ENCODE measurements at regions not wholly inside any gene's neighbourhood (a gene's known extent, or its start where the extent isn't known, plus 50 kb on each side); places are given as distances from the start of the nearest gene placed in this dataset.
"Not testable (repeated sequence)": the region's sequence is repeated elsewhere in the genome, so short reads cannot be mapped to it uniquely, and the experiment has no call there.

- DNase-seq = no peak
These were observed 615.8 kb upstream of the SYT4 start for GRCh38 chr18:43893001-43893637.

GRCh38 chr18:43904209-43904837 is 627.0 kb upstream of the SYT4 start:
- DNase-seq = no peak

GRCh38 chr18:43914018-43914417 is 636.7 kb upstream of the SYT4 start:
- DNase-seq = no peak

GRCh38 chr18:43916984-43917383 is 639.7 kb upstream of the SYT4 start:
- DNase-seq = no peak

GRCh38 chr18:43917520-43917919 is 640.2 kb upstream of the SYT4 start:
- no peak for DNase-seq

DNA sequence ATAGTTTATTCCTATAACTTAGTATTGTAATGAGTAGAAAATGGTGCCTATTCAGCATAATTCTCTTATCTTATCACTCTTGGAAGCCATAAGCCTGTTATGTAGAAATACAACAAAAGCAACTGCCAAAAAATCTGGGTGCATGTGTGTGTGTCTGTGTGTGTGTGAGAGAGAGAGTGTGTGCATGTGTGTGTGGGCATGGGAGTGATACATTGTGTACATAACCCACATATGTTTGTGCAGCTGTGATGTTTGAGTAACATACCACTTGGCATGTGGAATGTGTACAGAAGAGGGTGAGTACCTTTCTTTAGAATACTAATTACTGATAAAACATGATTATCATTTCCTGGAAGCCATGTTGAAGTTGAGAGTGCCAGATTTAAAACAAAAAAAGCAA is 642.3 kb upstream of the SYT4 start:
- DNase-seq = no peak

- DNase-seq = no peak
These were observed 654.1 kb upstream of the SYT4 start for GRCh38 chr18:43931439-43931838.

DNA sequence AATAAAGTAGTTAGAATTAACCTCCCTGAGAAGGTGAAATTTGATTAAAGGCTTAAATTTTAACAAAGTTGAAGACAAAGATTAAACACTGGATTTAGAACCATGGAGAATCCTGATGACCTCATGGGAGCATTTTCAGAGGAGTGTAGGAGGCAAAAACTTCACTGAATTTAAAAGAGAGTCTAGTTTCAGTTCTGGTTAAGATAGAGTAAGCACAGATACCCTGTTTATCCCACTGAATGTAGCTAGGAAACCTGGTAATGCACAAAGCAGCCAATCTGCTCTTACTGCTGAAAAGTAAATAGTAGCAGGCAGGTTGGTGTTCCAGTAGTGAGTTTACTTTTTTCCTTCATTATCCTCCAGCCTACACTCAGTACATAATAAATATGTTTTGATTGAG is 654.9 kb upstream of the SYT4 start:
- no peak for DNase-seq

GRCh38 chr18:43933177-43933576 is 655.9 kb upstream of the SYT4 start:
- no peak for DNase-seq

- no peak for DNase-seq
These were observed 657.0 kb upstream of the SYT4 start for GRCh38 chr18:43934322-43934721.

DNA sequence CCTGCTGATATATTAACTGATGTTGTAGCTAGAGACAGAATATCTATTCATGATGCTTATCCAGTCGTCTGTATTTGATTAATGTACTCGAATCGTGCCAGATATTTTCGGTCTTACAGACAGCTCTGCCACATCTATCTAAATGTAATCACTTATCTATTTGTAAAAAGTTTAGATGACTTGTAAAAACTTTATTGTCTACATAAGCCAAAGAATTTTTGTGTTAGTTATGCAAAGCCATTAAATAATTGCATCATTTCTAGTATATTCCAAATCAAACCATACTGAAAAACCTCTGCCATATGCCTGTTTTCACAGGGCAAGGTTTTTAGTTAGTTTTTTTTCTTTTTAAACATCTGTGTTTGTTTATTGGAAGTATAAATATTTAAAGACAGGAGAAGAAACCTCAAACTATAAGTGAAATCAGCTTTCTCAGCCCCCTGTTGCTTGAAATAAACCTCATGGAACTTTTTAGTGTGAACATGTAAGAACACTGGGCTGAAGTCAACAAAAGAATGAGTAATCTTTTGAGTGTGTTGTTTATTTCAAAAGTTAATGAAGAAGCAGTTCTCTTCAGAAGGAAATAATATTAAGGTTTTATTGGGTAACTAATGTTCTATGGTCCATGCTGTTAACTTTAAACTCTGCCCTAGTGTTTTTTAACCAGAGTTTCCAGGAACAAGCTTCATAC is 657.6 kb upstream of the SYT4 start:
- no peak for DNase-seq

DNA sequence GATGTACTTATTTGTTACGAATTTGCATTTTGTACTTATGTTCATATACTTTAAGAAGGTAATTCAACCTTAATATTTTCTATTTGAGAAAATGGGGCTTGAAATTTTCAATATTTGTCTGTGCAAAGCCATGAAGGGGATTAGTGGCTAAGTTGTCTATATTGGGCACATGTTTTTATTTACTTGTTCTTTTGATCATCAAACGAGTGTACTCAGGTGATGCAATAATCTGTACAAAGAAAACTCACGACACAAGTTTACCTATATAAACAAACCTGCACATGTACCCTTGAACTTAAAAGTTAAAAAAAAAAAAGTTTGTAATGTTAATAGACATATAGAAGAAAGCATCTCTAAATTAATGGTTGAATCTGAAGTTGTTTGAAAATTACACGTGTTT is 658.9 kb upstream of the SYT4 start:
- no peak for DNase-seq

DNA sequence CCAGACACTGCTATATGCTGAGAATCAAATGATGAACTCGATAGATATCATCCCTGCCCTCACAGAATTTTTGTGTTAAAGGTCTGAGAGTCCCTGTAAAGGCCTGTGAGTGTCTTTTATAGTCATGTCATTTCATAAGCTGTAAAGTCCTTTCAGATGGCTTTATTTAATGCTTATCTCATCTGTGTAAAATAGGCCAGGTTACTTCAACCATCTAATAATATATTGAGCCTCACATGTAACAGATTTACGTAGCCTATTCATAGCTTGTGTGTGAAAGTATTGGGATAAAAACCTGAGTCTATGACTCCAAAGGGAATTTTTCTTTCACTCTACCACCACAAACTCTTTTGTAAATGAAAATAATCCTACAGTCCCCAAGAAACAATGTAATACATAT is 672.0 kb upstream of the SYT4 start:
- DNase-seq = no peak

DNA sequence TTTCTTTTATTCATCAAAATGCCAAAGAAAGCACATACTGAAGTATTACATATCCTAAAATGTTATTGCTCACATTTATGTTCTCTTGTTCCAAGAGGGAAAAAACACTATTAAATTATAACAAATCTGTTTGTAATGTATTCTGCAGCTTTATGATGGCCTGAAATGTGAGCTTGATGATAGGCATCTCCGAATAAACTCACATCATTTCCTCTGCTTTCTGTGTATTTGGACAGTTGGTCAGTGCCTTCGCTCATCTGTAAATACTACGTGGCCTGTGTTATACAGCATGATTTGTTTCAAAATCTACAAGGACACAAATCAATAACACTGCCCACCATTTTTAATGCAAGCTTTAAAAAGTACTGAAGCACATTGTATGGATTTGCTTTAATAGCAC is 672.8 kb upstream of the SYT4 start:
- DNase-seq = no peak

DNA sequence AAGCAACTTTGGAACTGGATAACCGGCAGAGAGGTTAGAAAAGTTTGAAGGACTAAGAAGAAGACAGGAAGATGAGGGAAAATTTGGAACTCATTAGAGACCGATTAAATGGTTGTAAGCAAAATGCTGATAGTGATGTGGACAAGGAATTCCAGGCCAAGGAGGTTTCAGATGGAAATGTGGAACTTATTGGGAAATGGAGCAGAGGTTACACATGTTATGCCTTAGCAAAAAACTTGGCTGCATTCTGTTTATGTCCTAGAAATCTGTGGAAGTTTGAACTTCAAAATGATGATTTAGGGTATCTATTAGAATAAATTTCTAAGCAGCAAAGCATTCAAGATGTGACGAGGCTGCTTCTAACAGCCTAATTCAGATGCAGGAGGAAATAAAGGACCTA is 675.1 kb upstream of the SYT4 start:
- no peak for DNase-seq

GRCh38 chr18:43961722-43962121 is 684.4 kb upstream of the SYT4 start:
- no peak for DNase-seq

GRCh38 chr18:43964666-43965065 is 687.4 kb upstream of the SYT4 start:
- DNase-seq = no peak

DNA sequence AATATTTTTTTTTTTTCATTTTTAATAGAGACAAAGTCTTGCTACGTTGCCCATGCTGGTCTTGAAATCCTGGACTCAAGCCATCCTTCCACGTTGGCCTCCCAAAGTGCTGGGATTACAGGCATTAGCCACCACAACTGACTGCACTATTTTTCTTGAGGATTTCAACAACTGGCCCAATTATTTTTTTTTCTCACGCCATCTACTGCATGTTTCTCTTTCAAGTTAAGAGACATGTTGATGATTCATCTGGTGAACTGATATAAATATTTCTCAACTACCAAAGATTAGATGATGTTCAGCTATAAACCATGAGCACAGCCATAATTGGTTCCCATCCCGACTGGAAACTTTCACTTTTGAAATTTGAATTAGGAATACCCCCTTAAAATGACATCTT is 688.4 kb upstream of the SYT4 start:
- no peak for DNase-seq

DNA sequence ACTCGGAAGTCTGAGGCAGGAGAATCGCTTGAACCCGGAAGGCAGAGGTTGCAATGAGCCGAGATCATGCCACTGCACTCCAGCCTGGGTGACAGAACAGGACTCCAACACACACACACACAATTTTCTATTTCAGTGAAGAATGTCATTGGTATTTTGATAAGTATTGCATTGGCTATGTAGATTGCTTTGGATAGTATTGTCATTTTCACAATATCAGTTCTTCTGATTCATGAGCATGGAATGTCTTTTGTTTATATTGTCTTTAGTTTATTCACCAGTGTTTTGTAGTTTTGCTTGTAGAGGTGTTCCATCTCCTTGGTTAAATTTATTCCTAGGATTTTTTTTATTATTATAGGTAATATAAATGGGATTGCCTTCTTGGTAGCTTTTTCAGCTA is 693.4 kb upstream of the SYT4 start:
- DNase-seq = no peak

DNA sequence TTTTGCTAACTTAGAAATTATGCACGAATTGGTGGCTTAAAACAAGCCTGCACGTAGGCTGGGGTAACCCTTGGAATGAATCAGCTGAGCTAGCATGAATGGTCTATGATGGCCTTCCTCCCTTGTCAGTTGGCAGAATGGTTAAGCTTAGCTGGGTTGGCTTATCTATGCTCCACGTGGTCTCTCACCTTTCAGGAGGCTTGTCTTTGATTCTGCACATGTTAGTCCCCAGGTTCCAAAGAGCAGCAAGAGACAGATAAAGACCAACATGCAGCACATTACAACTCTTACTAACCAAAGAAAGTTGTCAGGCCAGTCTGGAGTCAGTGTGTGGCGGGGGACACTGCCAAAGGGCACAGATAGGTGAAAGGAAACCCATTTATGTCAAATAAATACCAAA is 700.9 kb upstream of the SYT4 start:
- DNase-seq = no peak

- no peak for DNase-seq
These were observed 698.1 kb upstream of the SETBP1 start for GRCh38 chr18:43982582-43982981.

DNA sequence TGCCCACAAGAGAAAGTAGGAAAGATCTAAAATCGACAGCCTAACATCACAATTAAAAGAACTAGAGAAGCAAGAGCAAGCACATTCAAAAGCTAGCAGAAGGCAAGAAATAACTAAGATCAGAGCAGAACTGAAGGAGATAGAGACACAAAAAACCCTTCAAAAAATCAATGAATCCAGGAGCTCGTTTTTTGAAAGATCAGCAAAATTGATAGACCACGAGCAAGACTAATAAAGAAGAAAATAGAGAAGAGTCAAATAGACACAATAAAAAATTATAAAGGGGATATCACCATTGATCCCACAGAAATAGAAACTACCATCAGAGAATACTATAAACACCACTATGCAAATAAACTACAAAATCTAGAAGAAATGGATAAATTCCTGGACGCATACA is 693.6 kb upstream of the SETBP1 start:
- not testable (repeated sequence) for DNase-seq

GRCh38 chr18:43992741-43993140 is 687.9 kb upstream of the SETBP1 start:
- no peak for DNase-seq

GRCh38 chr18:43994381-43994780 is 686.3 kb upstream of the SETBP1 start:
- DNase-seq = no peak

DNA sequence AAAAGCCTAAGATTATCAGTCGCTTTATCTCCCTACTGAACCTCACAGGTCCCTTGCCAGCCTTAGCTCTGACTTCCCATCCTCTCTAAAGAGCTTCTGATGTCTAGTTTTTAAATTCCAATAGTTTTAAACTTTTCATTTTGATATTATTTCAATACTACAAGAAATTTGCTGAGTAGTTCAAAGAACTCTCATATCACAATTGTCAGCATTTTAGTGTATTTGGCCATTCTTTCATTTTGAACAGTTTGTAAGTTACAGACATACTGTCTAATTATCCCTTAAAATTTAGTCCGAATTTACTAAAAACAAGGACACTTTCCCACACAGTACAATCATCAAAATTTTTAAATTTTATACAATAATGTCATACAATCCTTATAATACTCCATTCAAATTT is 666.8 kb upstream of the SETBP1 start:
- DNase-seq = no peak
